A673 (cell line): ENCODE measurements at regions not wholly inside any gene's neighbourhood (a gene's known extent, or its start where the extent isn't known, plus 50 kb on each side); places are given as distances from the start of the nearest gene placed in this dataset.
"Not testable (repeated sequence)": the region's sequence is repeated elsewhere in the genome, so short reads cannot be mapped to it uniquely, and the experiment has no call there.

Experiments
- CTCF ChIP-seq: fragments of 300-800, 200-600 bp; sonication (generic); conservative IDR thresholded peaks from 2 replicates; pipeline ENCODE4 v1.5.1; 2017; ENCODE audit warnings: low read depth, mild to moderate bottlenecking, antibody characterized with exemption, low read length, moderate library complexity, mixed read lengths
- EZH2 ChIP-seq: fragments of 200-600 bp; sonication (generic); IDR thresholded peaks from 2 replicates; pipeline ENCODE4 v1.6.1; 2017; ENCODE audit warnings: borderline replicate concordance, low read depth, mild to moderate bottlenecking, mixed read lengths, antibody characterized with exemption, low read length; ENCODE audit not compliant: poor library complexity, severe bottlenecking

DNA sequence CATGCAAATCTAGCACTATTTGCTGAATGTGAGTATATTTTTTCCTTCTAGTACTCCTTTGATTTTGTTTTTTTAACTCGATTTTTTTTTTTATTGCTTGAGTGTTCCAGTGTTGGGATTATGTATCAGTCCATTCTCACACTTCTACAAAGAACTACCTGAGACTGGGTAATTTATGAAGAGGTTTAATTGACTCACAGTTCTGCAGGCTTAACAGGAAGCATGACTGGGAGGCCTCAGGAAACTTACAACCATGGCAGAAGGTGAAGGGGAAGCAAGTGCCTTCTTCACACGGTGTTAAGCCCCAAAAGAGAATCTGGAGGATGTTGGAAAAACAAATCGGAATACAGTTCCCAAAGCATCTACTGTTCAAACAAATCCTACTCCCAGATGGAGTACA is 69.1 kb downstream of the ZNF518B start:
- not testable (repeated sequence) for TF ChIP-seq CTCF, EZH2
